Hematopoietic multipotent progenitor cell (in vitro differentiated cells): ENCODE measurements at regions not wholly inside any gene's neighbourhood (a gene's known extent, or its start where the extent isn't known, plus 50 kb on each side); places are given as distances from the start of the nearest gene placed in this dataset.

ENCODE experiments used
- DNase-seq, 3 donors: peaks; one replicate each; pipeline ENCODE4 v3.0.0-alpha.2; 2011 to 2015; ENCODE audit warnings: low read depth in 2 of 3, low spot score in 2 of 3

GRCh38 chr12:78403136-78403535 is 461.4 kb upstream of the SYT1 start:
- no peak for DNase-seq

- DNase-seq: no peak
These were observed 460.9 kb upstream of the SYT1 start for GRCh38 chr12:78403681-78404080.

GRCh38 chr12:78406213-78406612 is 458.4 kb upstream of the SYT1 start:
- no peak for DNase-seq

GRCh38 chr12:78406828-78407227 is 457.7 kb upstream of the SYT1 start:
- DNase-seq: no peak

GRCh38 chr12:78407722-78408121 is 456.9 kb upstream of the SYT1 start:
- no peak for DNase-seq

GRCh38 chr12:78414071-78414470 is 450.5 kb upstream of the SYT1 start:
- no peak for DNase-seq

GRCh38 chr12:78418919-78419318 is 445.7 kb upstream of the SYT1 start:
- DNase-seq: peak in 2 of 3 donors; percentile 65 to 93

- no peak for DNase-seq
These were observed 445.1 kb upstream of the SYT1 start for GRCh38 chr12:78419513-78419912.

GRCh38 chr12:78420991-78421390 is 443.6 kb upstream of the SYT1 start:
- no peak for DNase-seq

GRCh38 chr12:78430551-78430950 is 434.0 kb upstream of the SYT1 start:
- no peak for DNase-seq

GRCh38 chr12:78431931-78432330 is 432.6 kb upstream of the SYT1 start:
- DNase-seq: no peak

GRCh38 chr12:78439666-78440065 is 424.9 kb upstream of the SYT1 start:
- no peak for DNase-seq

GRCh38 chr12:78441737-78442453 is 422.7 kb upstream of the SYT1 start:
- no peak for DNase-seq

- DNase-seq: no peak
These were observed 422.1 kb upstream of the SYT1 start for GRCh38 chr12:78442454-78442801.

- DNase-seq: no peak
These were observed 418.0 kb upstream of the SYT1 start for GRCh38 chr12:78446555-78446954.

- no peak for DNase-seq
These were observed 417.2 kb upstream of the SYT1 start for GRCh38 chr12:78447373-78447772.

GRCh38 chr12:78448692-78449091 is 415.9 kb upstream of the SYT1 start:
- DNase-seq: no peak

GRCh38 chr12:78455991-78456390 is 408.6 kb upstream of the SYT1 start:
- no peak for DNase-seq

- peak in 2 of 3 donors; percentile 9 to 27 for DNase-seq
These were observed 406.6 kb upstream of the SYT1 start for GRCh38 chr12:78457938-78458337.

GRCh38 chr12:78470354-78471195 is 394.0 kb upstream of the SYT1 start:
- DNase-seq: peak in 2 of 3 donors; percentile 15 to 46

- no peak for DNase-seq
These were observed 391.4 kb upstream of the SYT1 start for GRCh38 chr12:78473136-78473535.

GRCh38 chr12:78473561-78473960 is 391.0 kb upstream of the SYT1 start:
- DNase-seq: no peak
